ENCODE measurements at regions not wholly inside any gene's neighbourhood (a gene's known extent, or its start where the extent isn't known, plus 50 kb on each side); places are given as distances from the start of the nearest gene placed in this dataset.
A peak's percentile ranks its signal among the peaks of the same experiment; 100 is the strongest.
"Not testable (repeated sequence)": the region's sequence is repeated elsewhere in the genome, so short reads cannot be mapped to it uniquely, and the experiment has no call there.

GRCh38 chrX:1126738-1127137, 85.7 kb downstream of the CRLF2 start:
- H3K27me3 ChIP-seq (ENCODE audit: control insufficient read depth in 1 of 2, insufficient read depth in 2 of 2, low read length in 2 of 2): peaks cover 9 to 12% of the 10 kb centered on the region in 2 experiments
- H3K9me3 ChIP-seq (ENCODE audit: control insufficient read depth in 1 of 2, insufficient read depth in 1 of 2, low read length in 2 of 2): peaks cover 0 to 16% of the 10 kb centered on the region in 2 experiments
- no peak overlapping the region for H3K27ac Mint-ChIP-seq
- H3K4me3 Mint-ChIP-seq: no peak overlapping the region
- intact Hi-C loops (cut with DNase I, micrococcal nuclease): no loop called here
- peaks cover 27% of the 10 kb centered on the region for H3K27me3 Mint-ChIP-seq
- ChIA-PET POLR2A (no interaction called here), CTCF (no interaction called here)
- H3K4me1 ChIP-seq (ENCODE audit: insufficient read depth, low read length): no peaks in the 10 kb centered on the region
- no peak overlapping the region for H3K27ac ChIP-seq (ENCODE audit: low read depth in 1 of 2, low read length in 2 of 2)
- no peaks in the 10 kb centered on the region for H3K36me3 Mint-ChIP-seq (ENCODE audit: low read depth)
- no peak for TF ChIP-seq CTCF (IDR thresholded peaks at IDR 0.05)
- no peaks in the 10 kb centered on the region for H3K36me3 ChIP-seq (ENCODE audit: insufficient read depth, low read length)
- H3K4me3 ChIP-seq (ENCODE audit: low read length): no peak overlapping the region
- H3K4me1 Mint-ChIP-seq (ENCODE audit: low read depth): no peaks in the 10 kb centered on the region
- DNase-seq: no peak
- no peak for ATAC-seq (ENCODE audit: poor library complexity)
- no peaks in the 10 kb centered on the region for H3K9me3 Mint-ChIP-seq

- POLR2A ChIA-PET: no interaction called here
Measured at GRCh38 chrX:1124531-1124930, 87.9 kb downstream of the CRLF2 start.

DNA sequence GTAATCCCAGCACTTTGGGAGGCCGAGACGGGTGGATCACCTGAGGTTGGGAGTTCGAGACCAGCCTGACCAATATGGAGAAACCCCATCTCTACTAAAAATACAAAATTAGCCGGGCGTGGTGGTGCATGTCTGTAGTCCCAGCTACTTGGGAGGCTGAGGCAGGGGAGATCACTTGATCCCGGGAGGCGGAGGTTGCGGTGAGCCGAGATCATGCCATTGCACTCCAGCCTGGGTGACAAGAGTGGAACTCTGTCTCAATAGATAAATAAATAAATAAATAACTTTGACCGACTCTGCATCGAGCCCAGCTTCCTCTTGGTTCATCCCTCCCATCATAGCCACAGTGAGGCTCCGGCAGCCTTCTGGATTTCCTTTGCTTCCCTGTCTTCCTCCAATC, 89.6 kb downstream of the CRLF2 start:
- H3K36me3 Mint-ChIP-seq (ENCODE audit: low read depth); H3K9me3 Mint-ChIP-seq; H3K36me3 ChIP-seq (ENCODE audit: insufficient read depth, low read length); intact Hi-C loops (cut with DNase I, micrococcal nuclease); H3K27ac ChIP-seq (ENCODE audit: low read depth in 1 of 2, low read length in 2 of 2); H3K4me3 ChIP-seq (ENCODE audit: low read length); H3K4me1 ChIP-seq (ENCODE audit: insufficient read depth, low read length); ATAC-seq (ENCODE audit: poor library complexity); H3K9me3 ChIP-seq (ENCODE audit: control insufficient read depth in 1 of 2, insufficient read depth in 1 of 2, low read length in 2 of 2); H3K4me1 Mint-ChIP-seq (ENCODE audit: low read depth); H3K27ac Mint-ChIP-seq; H3K4me3 Mint-ChIP-seq; POLR2A ChIA-PET; CTCF ChIA-PET; DNase-seq: not testable (repeated sequence)
- peaks cover 9 to 12% of the 10 kb centered on the region in 2 experiments for H3K27me3 ChIP-seq (ENCODE audit: control insufficient read depth in 1 of 2, insufficient read depth in 2 of 2, low read length in 2 of 2)
- H3K27me3 Mint-ChIP-seq: peaks cover 31% of the 10 kb centered on the region

More at GRCh38 chrX:1124531-1124930, 87.9 kb downstream of the CRLF2 start:
- Mint-ChIP-seq H3K27me3 (peaks cover 27% of the 10 kb centered on the region), H3K9me3 (no peaks in the 10 kb centered on the region), H3K4me3 (no peak overlapping the region), H3K4me1 (ENCODE audit: low read depth) (no peaks in the 10 kb centered on the region), H3K27ac (no peak overlapping the region), H3K36me3 (ENCODE audit: low read depth) (no peaks in the 10 kb centered on the region)
- intact Hi-C loops (cut with DNase I, micrococcal nuclease): no loop called here
- no peak for TF ChIP-seq CTCF (IDR thresholded peaks at IDR 0.05)
- H3K27ac ChIP-seq (ENCODE audit: low read depth in 1 of 2, low read length in 2 of 2): no peak overlapping the region
- H3K4me3 ChIP-seq (ENCODE audit: low read length): no peak overlapping the region
- peaks cover 9 to 12% of the 10 kb centered on the region in 2 experiments for H3K27me3 ChIP-seq (ENCODE audit: control insufficient read depth in 1 of 2, insufficient read depth in 2 of 2, low read length in 2 of 2)
- no peaks in the 10 kb centered on the region for H3K36me3 ChIP-seq (ENCODE audit: insufficient read depth, low read length)
- CTCF ChIA-PET: no interaction called here
- DNase-seq (no peak), ATAC-seq (ENCODE audit: poor library complexity) (no peak)
- no peaks in the 10 kb centered on the region for H3K4me1 ChIP-seq (ENCODE audit: insufficient read depth, low read length)
- peaks cover 0 to 6% of the 10 kb centered on the region in 2 experiments for H3K9me3 ChIP-seq (ENCODE audit: control insufficient read depth in 1 of 2, insufficient read depth in 1 of 2, low read length in 2 of 2)

GRCh38 chrX:1119275-1119674, 93.2 kb downstream of the CRLF2 start:
- no peak overlapping the region for H3K27ac Mint-ChIP-seq
- no peaks in the 10 kb centered on the region for H3K9me3 Mint-ChIP-seq
- H3K4me1 Mint-ChIP-seq (ENCODE audit: low read depth): no peaks in the 10 kb centered on the region
- H3K27me3 Mint-ChIP-seq: peaks cover 24% of the 10 kb centered on the region
- H3K4me1 ChIP-seq (ENCODE audit: insufficient read depth, low read length): no peaks in the 10 kb centered on the region
- ATAC-seq (ENCODE audit: poor library complexity) (no peak), DNase-seq (no peak)
- no peaks in the 10 kb centered on the region for H3K36me3 ChIP-seq (ENCODE audit: insufficient read depth, low read length)
- peaks cover 0 to 6% of the 10 kb centered on the region in 2 experiments for H3K9me3 ChIP-seq (ENCODE audit: control insufficient read depth in 1 of 2, insufficient read depth in 1 of 2, low read length in 2 of 2)
- no peak overlapping the region for H3K27ac ChIP-seq (ENCODE audit: low read depth in 1 of 2, low read length in 2 of 2)
- peak; percentile 36 for TF ChIP-seq CTCF (IDR thresholded peaks at IDR 0.05)
- no peak overlapping the region for H3K4me3 Mint-ChIP-seq
- ChIA-PET POLR2A (no interaction called here), CTCF (no interaction called here)
- intact Hi-C loops (cut with DNase I, micrococcal nuclease): no loop called here
- H3K27me3 ChIP-seq (ENCODE audit: control insufficient read depth in 1 of 2, insufficient read depth in 2 of 2, low read length in 2 of 2): peaks cover 8 to 9% of the 10 kb centered on the region in 2 experiments
- no peak overlapping the region for H3K4me3 ChIP-seq (ENCODE audit: low read length)
- H3K36me3 Mint-ChIP-seq (ENCODE audit: low read depth): no peaks in the 10 kb centered on the region

Data from CD4-positive, alpha-beta T cell (primary cell).